Naive B cell (primary cell): ENCODE measurements at regions not wholly inside any gene's neighbourhood (a gene's known extent, or its start where the extent isn't known, plus 50 kb on each side); places are given as distances from the start of the nearest gene placed in this dataset.
"Not testable (repeated sequence)": the region's sequence is repeated elsewhere in the genome, so short reads cannot be mapped to it uniquely, and the experiment has no call there.

Source experiments
- ATAC-seq, 2 donors: fragments of 150-1000 bp; cut with Tn5 transposase; 2 replicates each; pipeline ENCODE4 v1.10.0; 2021; ENCODE audit warnings: low read depth in 2 of 2, mild to moderate bottlenecking in 2 of 2, moderate library complexity in 2 of 2
- DNase-seq: peaks from one replicate; pipeline ENCODE4 v3.0.0; 2022
- H3K27ac Mint-ChIP-seq, 6 donors: one replicate each; pipeline ENCODE4 v1.8.0; 2020 to 2022; ENCODE audit warnings: mild to moderate bottlenecking in 6 of 6, mixed read lengths in 6 of 6, moderate library complexity in 5 of 6, inconsistent platforms in 2 of 6
- H3K27me3 Mint-ChIP-seq, 3 donors: one replicate each; pipeline ENCODE4 v1.8.0; 2021 to 2022; ENCODE audit warnings: mixed read lengths in 3 of 3, mild to moderate bottlenecking in 1 of 3
- H3K36me3 Mint-ChIP-seq, 2 donors: one replicate each; pipeline ENCODE4 v1.8.0; 2020 to 2022; ENCODE audit warnings: mixed read lengths in 2 of 2, inconsistent platforms in 1 of 2, mild to moderate bottlenecking in 1 of 2
- H3K4me1 Mint-ChIP-seq, 3 donors: one replicate each; pipeline ENCODE4 v1.8.0; 2020 to 2022; ENCODE audit warnings: mixed read lengths in 3 of 3, inconsistent platforms in 1 of 3, mild to moderate bottlenecking in 1 of 3, moderate library complexity in 1 of 3
- H3K4me3 Mint-ChIP-seq, 8 donors: one replicate each; pipeline ENCODE4 v1.8.0; 2020 to 2022; ENCODE audit warnings: mild to moderate bottlenecking in 8 of 8, mixed read lengths in 8 of 8, moderate library complexity in 8 of 8, inconsistent platforms in 2 of 8
- H3K9me3 Mint-ChIP-seq, 7 donors: one replicate each; pipeline ENCODE4 v1.8.0; 2020 to 2022; ENCODE audit warnings: mixed read lengths in 7 of 7, mild to moderate bottlenecking in 5 of 7, inconsistent platforms in 2 of 7, moderate library complexity in 1 of 7

- Mint-ChIP-seq H3K36me3 (peaks cover 0 to 6% of the 10 kb centered on the region in 2 donors), H3K27ac (peak overlapping the region in 1 of 6 donors; percentile 68), H3K9me3 (peaks cover 3 to 13% (median 6%) of the 10 kb centered on the region in 7 donors), H3K4me1 (no peaks in the 10 kb centered on the region), H3K27me3 (no peaks in the 10 kb centered on the region), H3K4me3 (no peak overlapping the region)
- ATAC-seq (no peak), DNase-seq (no peak)
Measured at GRCh38 chr5:111615054-111615453, 102.7 kb upstream of the STARD4 start.

GRCh38 chr5:111612013-111612630 is 99.8 kb upstream of the STARD4 start:
- not testable (repeated sequence) for H3K4me1 Mint-ChIP-seq, H3K4me3 Mint-ChIP-seq, DNase-seq, ATAC-seq, H3K27ac Mint-ChIP-seq, H3K27me3 Mint-ChIP-seq, H3K36me3 Mint-ChIP-seq
- H3K9me3 Mint-ChIP-seq: peaks cover 3 to 17% (median 8%) of the 10 kb centered on the region in 7 donors

GRCh38 chr5:111606194-111606593 is 93.9 kb upstream of the STARD4 start:
- Mint-ChIP-seq H3K36me3 (peaks cover 0 to 5% of the 10 kb centered on the region in 2 donors), H3K27me3 (peaks cover 0 to 8% (median 0%) of the 10 kb centered on the region in 3 donors), H3K4me3 (no peak overlapping the region), H3K9me3 (peaks cover 3 to 16% (median 6%) of the 10 kb centered on the region in 7 donors), H3K27ac (no peak overlapping the region), H3K4me1 (no peaks in the 10 kb centered on the region)
- no peak for DNase-seq
- no peak for ATAC-seq

GRCh38 chr5:111603446-111603827 is 91.1 kb upstream of the STARD4 start:
- no peak overlapping the region for H3K27ac Mint-ChIP-seq
- no peaks in the 10 kb centered on the region for H3K36me3 Mint-ChIP-seq
- H3K9me3 Mint-ChIP-seq: no peaks in the 10 kb centered on the region
- peaks cover 0 to 8% (median 0%) of the 10 kb centered on the region in 3 donors for H3K27me3 Mint-ChIP-seq
- DNase-seq: no peak
- no peak for ATAC-seq
- no peaks in the 10 kb centered on the region for H3K4me1 Mint-ChIP-seq
- H3K4me3 Mint-ChIP-seq: no peak overlapping the region

- Mint-ChIP-seq H3K4me3 (no peak overlapping the region), H3K27ac (no peak overlapping the region), H3K9me3 (no peaks in the 10 kb centered on the region), H3K27me3 (peaks cover 0 to 8% (median 0%) of the 10 kb centered on the region in 3 donors), H3K36me3 (no peaks in the 10 kb centered on the region), H3K4me1 (no peaks in the 10 kb centered on the region)
- ATAC-seq: no peak
- DNase-seq: no peak
Measured at GRCh38 chr5:111602817-111603445, 90.6 kb upstream of the STARD4 start.

- Mint-ChIP-seq H3K27me3 (peaks cover 0 to 8% (median 0%) of the 10 kb centered on the region in 3 donors), H3K9me3 (peaks cover 0 to 11% (median 4%) of the 10 kb centered on the region in 7 donors), H3K4me3 (no peak overlapping the region), H3K36me3 (no peaks in the 10 kb centered on the region), H3K4me1 (no peaks in the 10 kb centered on the region), H3K27ac (no peak overlapping the region)
- no peak for ATAC-seq
- no peak for DNase-seq
Measured at GRCh38 chr5:111598996-111599395, 86.7 kb upstream of the STARD4 start.

GRCh38 chr5:111597491-111597890 is 85.2 kb upstream of the STARD4 start:
- ATAC-seq: no peak
- DNase-seq: no peak
- Mint-ChIP-seq H3K4me3 (no peak overlapping the region), H3K36me3 (no peaks in the 10 kb centered on the region), H3K4me1 (no peaks in the 10 kb centered on the region), H3K27me3 (peaks cover 0 to 8% (median 0%) of the 10 kb centered on the region in 3 donors), H3K9me3 (peaks cover 0 to 15% (median 5%) of the 10 kb centered on the region in 7 donors), H3K27ac (no peak overlapping the region)

- H3K27ac Mint-ChIP-seq: no peak overlapping the region
- no peaks in the 10 kb centered on the region for H3K36me3 Mint-ChIP-seq
- H3K4me1 Mint-ChIP-seq: no peaks in the 10 kb centered on the region
- peaks cover 0 to 15% (median 5%) of the 10 kb centered on the region in 7 donors for H3K9me3 Mint-ChIP-seq
- no peak for ATAC-seq
- H3K4me3 Mint-ChIP-seq: no peak overlapping the region
- H3K27me3 Mint-ChIP-seq: peaks cover 0 to 3% (median 0%) of the 10 kb centered on the region in 3 donors
- no peak for DNase-seq
Measured at GRCh38 chr5:111596705-111597104, 84.4 kb upstream of the STARD4 start.

- H3K27ac Mint-ChIP-seq: no peak overlapping the region
Measured at GRCh38 chr5:111595425-111595824, 83.1 kb upstream of the STARD4 start.

GRCh38 chr5:111589316-111589715 is 77.0 kb upstream of the STARD4 start:
- no peak for DNase-seq
- Mint-ChIP-seq H3K4me3 (no peak overlapping the region), H3K27ac (peak overlapping the region in 1 of 6 donors; percentile 77), H3K9me3 (peaks cover 0 to 6% (median 1%) of the 10 kb centered on the region in 7 donors), H3K4me1 (peaks cover 0 to 6% (median 6%) of the 10 kb centered on the region in 3 donors), H3K36me3 (no peaks in the 10 kb centered on the region), H3K27me3 (peaks cover 0 to 17% (median 6%) of the 10 kb centered on the region in 3 donors)
- ATAC-seq: no peak

More at GRCh38 chr5:111595425-111595824, 83.1 kb upstream of the STARD4 start:
- DNase-seq: no peak
- Mint-ChIP-seq H3K27me3 (no peaks in the 10 kb centered on the region), H3K36me3 (no peaks in the 10 kb centered on the region), H3K4me3 (no peak overlapping the region), H3K9me3 (peaks cover 0 to 15% (median 5%) of the 10 kb centered on the region in 7 donors), H3K4me1 (no peaks in the 10 kb centered on the region)
- ATAC-seq: no peak

GRCh38 chr5:111587728-111588127 is 75.4 kb upstream of the STARD4 start:
- Mint-ChIP-seq H3K27me3 (peaks cover 0 to 17% (median 6%) of the 10 kb centered on the region in 3 donors), H3K27ac (no peak overlapping the region), H3K9me3 (peaks cover 0 to 4% (median 0%) of the 10 kb centered on the region in 7 donors), H3K36me3 (no peaks in the 10 kb centered on the region), H3K4me3 (no peak overlapping the region), H3K4me1 (peaks cover 0 to 6% (median 6%) of the 10 kb centered on the region in 3 donors)
- no peak for DNase-seq
- no peak for ATAC-seq

GRCh38 chr5:111585946-111586345 is 73.6 kb upstream of the STARD4 start:
- Mint-ChIP-seq H3K27me3 (peaks cover 10 to 26% (median 12%) of the 10 kb centered on the region in 3 donors), H3K27ac (no peak overlapping the region), H3K36me3 (no peaks in the 10 kb centered on the region), H3K4me1 (peaks cover 0 to 6% (median 6%) of the 10 kb centered on the region in 3 donors), H3K9me3 (peaks cover 0 to 7% (median 0%) of the 10 kb centered on the region in 7 donors), H3K4me3 (no peak overlapping the region)
- DNase-seq (no peak), ATAC-seq (no peak)

- Mint-ChIP-seq H3K27me3 (peaks cover 10 to 28% (median 12%) of the 10 kb centered on the region in 3 donors), H3K36me3 (no peaks in the 10 kb centered on the region), H3K4me1 (peaks cover 0 to 6% (median 6%) of the 10 kb centered on the region in 3 donors), H3K4me3 (no peak overlapping the region), H3K27ac (no peak overlapping the region), H3K9me3 (peaks cover 0 to 7% (median 0%) of the 10 kb centered on the region in 7 donors)
- DNase-seq (no peak), ATAC-seq (no peak)
Measured at GRCh38 chr5:111585291-111585690, 73.0 kb upstream of the STARD4 start.

GRCh38 chr5:111584651-111585050 is 72.3 kb upstream of the STARD4 start:
- H3K36me3 Mint-ChIP-seq: no peaks in the 10 kb centered on the region
- peaks cover 0 to 7% (median 3%) of the 10 kb centered on the region in 7 donors for H3K9me3 Mint-ChIP-seq
- peaks cover 10 to 33% (median 12%) of the 10 kb centered on the region in 3 donors for H3K27me3 Mint-ChIP-seq
- DNase-seq (no peak), ATAC-seq (no peak)
- peaks cover 0 to 6% (median 6%) of the 10 kb centered on the region in 3 donors for H3K4me1 Mint-ChIP-seq
- no peak overlapping the region for H3K4me3 Mint-ChIP-seq
- no peak overlapping the region for H3K27ac Mint-ChIP-seq
